ENCODE measurements at regions not wholly inside any gene's neighbourhood (a gene's known extent, or its start where the extent isn't known, plus 50 kb on each side); places are given as distances from the start of the nearest gene placed in this dataset.

DNA sequence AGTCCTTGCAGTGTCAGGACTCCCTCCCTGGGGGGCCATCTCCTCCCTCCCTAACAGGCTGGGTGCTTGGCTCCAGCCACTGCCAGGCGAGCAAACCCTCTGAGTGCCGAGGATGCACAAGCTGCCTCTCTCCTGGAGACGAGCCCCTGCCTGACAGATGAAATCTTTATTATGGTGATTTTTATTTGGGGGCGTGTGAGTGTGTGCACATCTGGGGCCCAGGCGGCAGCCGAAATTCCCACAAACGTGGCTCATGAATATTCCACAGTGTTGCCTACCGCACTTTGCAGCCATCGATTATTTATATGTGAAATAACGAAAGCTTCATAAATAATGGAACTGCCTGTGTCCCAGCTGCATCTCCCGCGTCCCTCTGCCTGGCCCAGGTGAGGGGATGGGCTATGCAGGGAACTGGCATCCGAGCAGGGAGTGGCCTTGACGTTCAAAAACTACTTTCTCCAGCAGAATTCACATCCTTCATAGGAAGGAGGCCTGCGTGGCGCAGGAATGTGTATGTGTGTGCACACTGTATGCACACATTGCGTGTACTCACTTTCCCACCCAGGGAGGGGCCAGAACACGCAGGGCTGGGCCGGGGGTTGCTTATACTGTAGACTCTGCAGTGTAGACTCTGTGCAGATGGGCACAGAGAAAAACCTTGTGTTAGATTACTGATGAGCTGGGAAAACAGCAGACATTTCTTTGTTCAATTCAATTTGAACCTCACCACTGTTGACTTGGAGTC, 73.1 kb downstream of the UBIAD1 start:
- DNase-seq, result no peak
- Histone ChIP-seq H3K9me3 (no peaks in the 10 kb centered on the region), H3K4me3 (no peak overlapping the region), H3K27ac (no peak overlapping the region), H3K27me3 (peaks cover 0 to 74% of the 10 kb centered on the region in 2 donors), H3K36me3 (no peaks in the 10 kb centered on the region), H3K4me1 (no peaks in the 10 kb centered on the region)
- no peak for ATAC-seq
- TF ChIP-seq, protein P1, sequence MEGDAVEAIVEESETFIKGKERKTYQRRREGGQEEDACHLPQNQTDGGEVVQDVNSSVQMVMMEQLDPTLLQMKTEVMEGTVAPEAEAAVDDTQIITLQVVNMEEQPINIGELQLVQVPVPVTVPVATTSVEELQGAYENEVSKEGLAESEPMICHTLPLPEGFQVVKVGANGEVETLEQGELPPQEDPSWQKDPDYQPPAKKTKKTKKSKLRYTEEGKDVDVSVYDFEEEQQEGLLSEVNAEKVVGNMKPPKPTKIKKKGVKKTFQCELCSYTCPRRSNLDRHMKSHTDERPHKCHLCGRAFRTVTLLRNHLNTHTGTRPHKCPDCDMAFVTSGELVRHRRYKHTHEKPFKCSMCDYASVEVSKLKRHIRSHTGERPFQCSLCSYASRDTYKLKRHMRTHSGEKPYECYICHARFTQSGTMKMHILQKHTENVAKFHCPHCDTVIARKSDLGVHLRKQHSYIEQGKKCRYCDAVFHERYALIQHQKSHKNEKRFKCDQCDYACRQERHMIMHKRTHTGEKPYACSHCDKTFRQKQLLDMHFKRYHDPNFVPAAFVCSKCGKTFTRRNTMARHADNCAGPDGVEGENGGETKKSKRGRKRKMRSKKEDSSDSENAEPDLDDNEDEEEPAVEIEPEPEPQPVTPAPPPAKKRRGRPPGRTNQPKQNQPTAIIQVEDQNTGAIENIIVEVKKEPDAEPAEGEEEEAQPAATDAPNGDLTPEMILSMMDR (IDR thresholded peaks at IDR 0.05), result no peak
- intact Hi-C loops (cut with DNase I), result no loop called here

DNA sequence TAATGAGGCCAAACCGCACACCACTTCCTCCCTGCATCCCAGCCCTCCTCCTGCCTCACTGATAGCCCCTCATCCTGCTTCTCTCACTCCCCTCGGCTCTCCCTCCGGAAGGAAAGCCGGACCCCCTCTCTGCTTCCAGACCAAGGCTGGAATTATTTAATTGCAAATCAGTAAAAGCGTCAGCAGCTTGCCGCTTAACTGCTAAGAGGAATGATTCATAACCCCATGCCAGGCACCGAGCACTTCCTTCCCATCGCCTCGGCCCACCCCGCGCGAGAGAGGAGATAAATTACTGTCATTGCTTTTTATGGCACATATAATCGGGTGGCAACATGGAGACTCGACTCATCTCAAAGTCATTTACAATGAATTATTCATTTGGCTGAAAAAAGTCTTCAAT, 77.3 kb downstream of the UBIAD1 start:
- H3K27ac ChIP-seq, result no peak overlapping the region
- no peaks in the 10 kb centered on the region for H3K9me3 ChIP-seq
- H3K4me3 ChIP-seq, result no peak overlapping the region
- peaks cover 5 to 51% of the 10 kb centered on the region in 2 donors for H3K27me3 ChIP-seq
- TF ChIP-seq, protein P1 (IDR thresholded peaks at IDR 0.05), result no peak
- no peaks in the 10 kb centered on the region for H3K4me1 ChIP-seq
- no peaks in the 10 kb centered on the region for H3K36me3 ChIP-seq
- ATAC-seq (no peak), DNase-seq (no peak)
- intact Hi-C loops (cut with DNase I), result no loop called here

DNA sequence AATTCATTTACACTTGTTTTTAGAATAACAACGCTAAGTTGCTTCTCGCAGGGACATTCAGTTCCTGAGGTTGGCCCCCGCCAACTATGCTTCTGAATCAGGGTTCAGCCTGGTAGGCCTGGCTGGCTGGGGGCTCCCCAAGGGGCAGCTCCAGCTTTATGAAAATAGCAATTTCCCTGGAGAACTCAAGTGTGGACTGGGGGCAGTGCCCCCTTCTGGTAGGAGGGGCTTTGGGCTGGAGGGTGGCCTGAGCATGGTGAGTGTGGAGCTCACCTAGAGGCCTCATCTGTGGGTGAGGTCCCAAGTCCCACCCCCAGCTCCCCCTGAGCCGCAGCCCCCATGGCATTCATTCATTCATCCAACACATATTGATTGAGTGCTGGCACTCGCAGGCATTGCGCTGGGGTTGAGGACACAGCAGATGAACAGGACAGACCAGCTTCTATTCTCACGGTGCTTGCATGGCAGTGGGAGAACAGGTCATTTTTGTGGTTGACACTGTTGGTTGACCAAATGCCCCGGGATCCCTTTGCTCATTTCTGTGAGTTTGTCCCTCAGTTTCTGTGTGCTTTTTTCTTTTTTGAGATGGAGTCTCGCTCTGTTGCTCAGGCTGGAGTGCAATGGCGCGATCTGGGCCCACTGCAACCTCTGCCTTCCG, 79.2 kb downstream of the UBIAD1 start:
- no peaks in the 10 kb centered on the region for H3K36me3 ChIP-seq
- ATAC-seq (no peak), DNase-seq (no peak)
- no peak overlapping the region for H3K4me3 ChIP-seq
- TF ChIP-seq, protein P1 (IDR thresholded peaks at IDR 0.05), result no peak
- H3K4me1 ChIP-seq, result no peaks in the 10 kb centered on the region
- intact Hi-C loops (cut with DNase I), result no loop called here
- no peaks in the 10 kb centered on the region for H3K9me3 ChIP-seq
- H3K27ac ChIP-seq, result no peak overlapping the region
- peaks cover 18 to 53% of the 10 kb centered on the region in 2 donors for H3K27me3 ChIP-seq

DNA sequence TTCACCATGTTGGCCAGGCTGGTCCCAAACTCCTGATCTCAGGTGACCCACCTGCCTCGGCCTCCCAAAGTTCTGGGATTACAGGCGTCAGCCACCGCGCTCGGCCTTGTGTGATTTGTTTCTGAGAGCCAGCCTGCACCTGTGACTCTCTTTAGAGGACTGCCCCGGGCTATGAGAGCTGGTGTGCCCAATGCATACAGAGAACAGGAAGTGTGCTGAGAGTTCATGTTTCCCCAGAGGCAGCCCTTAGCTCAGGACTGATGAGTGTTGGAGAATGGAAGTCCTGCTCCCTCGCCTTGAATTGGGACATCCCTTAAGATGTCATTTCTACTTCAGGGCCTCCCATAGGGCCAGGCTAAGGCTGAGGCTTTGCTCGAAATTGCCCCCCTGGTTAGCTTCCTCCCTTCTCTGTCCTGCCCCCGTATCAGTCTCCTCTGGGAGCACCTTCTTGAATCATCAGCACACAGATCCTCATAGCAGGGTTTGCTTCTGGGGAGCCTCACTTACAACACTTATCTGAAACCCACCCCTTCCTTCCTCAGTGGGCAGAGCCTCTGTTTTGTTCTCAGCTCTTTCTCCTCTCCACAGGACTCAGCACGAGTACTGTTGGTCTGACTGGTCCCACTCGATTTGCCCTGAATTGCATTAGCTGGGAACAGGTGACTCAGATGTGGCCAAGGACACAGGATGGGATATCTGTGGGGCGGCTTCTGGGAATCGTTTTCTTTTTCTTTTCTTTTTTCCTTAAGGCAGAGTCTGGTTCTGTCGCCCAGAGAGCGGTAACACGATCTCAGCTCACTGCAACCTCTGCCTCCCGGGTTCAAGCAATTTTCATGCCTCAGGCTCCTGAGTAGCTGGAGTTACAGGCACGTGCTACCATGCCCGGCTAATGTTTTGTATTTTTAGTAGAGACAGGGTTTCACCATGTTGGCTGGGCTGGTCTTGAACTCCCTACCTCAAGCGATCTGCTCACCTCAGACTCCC, 80.1 kb downstream of the UBIAD1 start:
- Histone ChIP-seq H3K4me3 (no peak overlapping the region), H3K9me3 (no peaks in the 10 kb centered on the region), H3K27ac (no peak overlapping the region), H3K27me3 (peaks cover 19 to 61% of the 10 kb centered on the region in 2 donors), H3K4me1 (no peaks in the 10 kb centered on the region), H3K36me3 (no peaks in the 10 kb centered on the region)
- ATAC-seq, result no peak
- DNase-seq, result no peak
- intact Hi-C loops (cut with DNase I), result no loop called here
- TF ChIP-seq, protein P1 (IDR thresholded peaks at IDR 0.05), result no peak

Data from left lung (tissue), 4 donors.